HG03159 (cell line): ENCODE measurements at regions not wholly inside any gene's neighbourhood (a gene's known extent, or its start where the extent isn't known, plus 50 kb on each side); places are given as distances from the start of the nearest gene placed in this dataset.

Experiments used
- ATAC-seq: cut with Tn5 transposase; IDR thresholded peaks from one replicate; pipeline ENCODE4 v1.9.1; 2021; ENCODE audit warnings: mild to moderate bottlenecking, moderate library complexity; ENCODE audit not compliant: unreplicated experiment

DNA sequence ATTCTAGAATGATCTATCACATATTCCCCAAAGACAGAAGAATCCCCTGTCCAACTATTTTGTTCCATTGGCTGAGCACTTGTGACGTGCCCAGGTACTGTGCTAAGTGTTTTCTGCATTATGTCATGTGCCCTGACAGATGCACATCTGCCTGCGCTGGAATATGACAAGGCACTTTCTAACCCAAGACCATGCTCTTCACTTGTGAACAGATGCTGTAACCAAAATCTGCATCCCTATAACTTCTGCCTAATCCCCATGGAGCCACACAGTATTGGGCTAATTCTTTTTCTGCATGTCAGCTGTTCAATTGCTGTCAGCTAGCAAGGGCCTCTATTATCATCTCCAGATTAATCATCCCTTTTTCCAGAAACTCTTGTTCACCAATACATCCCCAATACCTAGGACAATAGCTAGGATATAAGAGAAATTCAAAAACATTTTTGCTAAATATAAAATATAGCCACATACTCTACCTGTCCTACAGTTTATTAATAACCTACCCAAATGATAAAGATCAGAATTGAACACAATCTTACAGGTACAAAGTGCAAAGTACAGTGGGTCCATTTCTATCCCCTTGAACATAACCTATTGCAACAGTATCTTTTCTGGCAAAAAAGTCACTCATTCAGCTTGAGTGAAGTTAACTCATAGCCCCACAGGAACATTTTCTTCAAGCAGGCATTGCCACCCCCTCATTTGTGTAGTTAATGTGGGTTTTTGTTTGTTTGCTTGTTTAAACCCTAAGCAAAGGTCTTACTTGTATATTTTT lies 109.4 kb upstream of the LRRN1 start:
- no peak for ATAC-seq

DNA sequence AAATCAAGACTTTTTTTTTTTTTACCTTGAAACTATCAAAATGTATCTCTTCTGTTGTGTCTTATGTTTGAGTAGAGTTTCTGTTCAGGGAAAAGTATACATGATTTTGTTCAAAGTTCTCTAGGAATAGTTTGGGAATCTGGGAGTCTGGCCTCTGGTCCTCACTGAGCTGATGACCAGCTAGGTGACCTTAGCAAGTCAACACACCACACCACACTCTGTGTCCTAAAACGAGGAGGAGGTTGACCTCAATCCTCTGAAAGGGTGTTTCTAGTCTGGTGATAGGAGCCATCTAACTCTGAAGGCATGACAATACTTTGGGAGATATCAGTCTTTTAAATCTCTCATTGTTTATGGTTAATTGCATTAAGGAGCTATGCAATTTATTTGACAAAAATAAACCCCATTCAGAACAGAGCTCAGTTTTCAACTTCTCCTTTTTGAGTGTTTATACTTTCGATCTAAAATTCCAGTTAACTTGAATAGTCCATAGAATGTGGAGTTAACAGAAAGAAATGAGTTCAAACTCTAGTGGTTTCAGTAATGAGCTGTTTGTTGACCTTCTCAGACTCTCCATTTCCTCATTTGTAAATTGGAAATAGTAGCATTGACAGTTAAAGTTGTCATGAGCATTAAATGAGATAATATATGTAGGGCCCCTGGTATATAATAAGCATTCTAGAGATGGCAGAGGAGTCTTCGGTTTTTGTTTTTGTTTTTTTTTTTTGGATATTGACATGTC lies 112.2 kb upstream of the LRRN1 start:
- no peak for ATAC-seq

- ATAC-seq: no peak
Observed at GRCh38 chr3:3685721-3686120, 113.5 kb upstream of the LRRN1 start.

GRCh38 chr3:3683261-3683660 lies 116.0 kb upstream of the LRRN1 start:
- ATAC-seq: no peak

DNA sequence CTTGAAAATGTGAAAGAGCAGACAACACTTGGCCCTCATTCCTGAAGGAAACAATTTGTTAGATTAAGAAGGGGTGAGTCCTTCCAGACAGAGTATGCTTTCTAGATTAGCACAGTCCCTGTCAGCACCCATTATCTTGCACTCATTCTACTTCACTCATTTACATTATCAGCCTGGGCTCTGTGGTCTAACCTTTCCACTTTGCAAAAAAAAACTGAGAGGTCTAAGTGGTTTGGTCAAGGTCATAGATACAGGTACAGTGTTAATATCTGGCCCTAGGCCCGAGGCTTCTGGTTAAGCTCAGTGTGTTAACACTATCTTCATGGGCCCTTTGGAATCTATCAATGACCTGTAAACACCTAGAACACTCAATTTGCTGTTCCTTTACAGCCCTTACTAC lies 123.4 kb upstream of the LRRN1 start:
- ATAC-seq: no peak

GRCh38 chr3:3675186-3675585 lies 124.0 kb upstream of the LRRN1 start:
- no peak for ATAC-seq

DNA sequence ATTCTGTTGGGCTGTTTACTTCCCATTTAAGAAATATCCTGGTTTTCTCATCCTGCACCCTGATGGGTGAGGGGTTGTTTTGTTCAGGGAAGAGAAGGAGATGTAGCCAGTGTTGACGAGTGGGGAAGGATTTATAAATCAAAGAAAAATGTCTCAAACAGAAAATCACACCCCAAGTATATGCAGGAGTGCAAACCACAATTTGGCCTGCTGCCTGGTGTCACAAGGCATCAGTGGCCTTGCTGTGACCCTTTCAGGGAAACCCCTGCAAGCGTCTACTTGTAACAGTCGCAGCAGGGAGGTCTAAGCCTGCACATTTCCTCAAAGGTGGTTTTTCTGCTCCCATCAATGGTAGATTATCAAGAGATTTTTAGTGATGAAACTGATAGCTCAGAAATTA lies 132.6 kb upstream of the LRRN1 start:
- peak; percentile 98 for ATAC-seq

- ATAC-seq: peak; percentile 42
Observed at GRCh38 chr3:3665961-3666640, 133.1 kb upstream of the LRRN1 start.

DNA sequence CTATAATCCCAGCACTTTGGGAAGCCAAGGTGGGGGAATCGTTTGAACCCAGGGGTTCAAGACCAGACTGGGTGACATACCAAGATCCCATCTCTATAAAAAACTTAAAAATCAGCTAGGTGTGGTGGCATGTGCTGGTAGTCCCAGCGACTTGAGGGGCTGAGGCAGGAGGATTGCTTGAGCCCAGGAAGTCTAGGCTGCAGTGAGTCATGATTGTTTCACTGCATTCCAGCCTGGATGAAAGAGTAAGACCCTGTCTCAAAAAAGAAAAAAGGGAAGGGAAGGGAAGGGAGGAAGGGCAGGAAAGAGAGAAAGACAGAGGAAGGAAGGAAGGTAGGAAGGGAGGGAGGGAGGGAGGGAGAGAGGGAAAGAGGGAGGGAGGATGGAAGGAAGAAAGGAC lies 133.7 kb upstream of the LRRN1 start:
- no peak for ATAC-seq

GRCh38 chr3:3664935-3665334 lies 134.3 kb upstream of the LRRN1 start:
- no peak for ATAC-seq

DNA sequence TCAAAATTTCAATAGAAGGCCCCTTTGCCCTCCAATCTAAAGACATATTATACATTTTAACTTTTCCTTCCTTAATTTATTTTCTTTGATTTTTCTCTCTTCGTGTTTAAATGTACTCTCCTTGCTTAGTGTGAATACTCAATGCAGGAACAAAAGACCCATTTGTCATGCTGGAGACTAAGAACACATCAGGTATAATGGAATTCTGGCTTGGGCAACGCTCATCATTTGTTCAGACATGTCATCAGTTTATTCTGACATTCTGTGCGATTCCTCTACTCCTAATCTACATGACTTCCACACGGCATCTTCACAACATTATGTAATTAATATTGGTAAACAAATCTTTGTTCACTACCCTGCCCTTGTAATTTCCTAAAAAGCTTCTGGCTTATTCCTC lies 136.6 kb upstream of the LRRN1 start:
- no peak for ATAC-seq

GRCh38 chr3:3654916-3655315 lies 144.3 kb upstream of the LRRN1 start:
- no peak for ATAC-seq

DNA sequence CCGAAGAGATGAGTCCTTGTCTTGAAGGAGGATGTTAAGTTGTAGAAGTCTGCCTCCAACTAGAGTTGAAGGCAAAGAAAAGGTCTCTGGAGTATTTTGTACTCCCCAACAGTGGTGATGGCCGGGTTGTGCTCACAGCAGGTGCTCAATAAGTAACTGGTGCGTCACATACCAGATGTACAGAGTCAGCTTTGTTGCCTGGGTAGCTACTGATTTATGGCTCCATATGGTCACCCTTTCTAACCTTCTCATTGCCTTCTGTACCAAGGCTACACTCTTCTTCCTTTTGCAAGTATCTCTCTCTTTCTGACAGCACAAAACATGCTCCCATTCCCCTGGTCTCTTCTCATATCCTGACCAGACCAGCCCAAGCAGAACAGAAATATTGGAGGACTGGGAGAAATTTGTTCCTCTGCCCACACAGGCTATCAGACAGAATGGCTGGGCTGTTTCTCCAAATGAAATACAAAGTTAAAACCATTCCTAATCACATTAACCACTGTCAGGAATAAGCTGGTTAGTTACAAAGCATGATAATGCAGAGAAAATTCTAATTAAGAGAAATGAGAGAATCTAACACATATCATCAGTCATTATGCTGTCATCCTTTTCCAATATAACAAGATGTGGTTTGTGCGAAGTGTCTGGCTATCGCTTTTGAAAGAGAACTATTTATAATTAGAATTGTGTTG lies 150.1 kb upstream of the LRRN1 start:
- no peak for ATAC-seq

DNA sequence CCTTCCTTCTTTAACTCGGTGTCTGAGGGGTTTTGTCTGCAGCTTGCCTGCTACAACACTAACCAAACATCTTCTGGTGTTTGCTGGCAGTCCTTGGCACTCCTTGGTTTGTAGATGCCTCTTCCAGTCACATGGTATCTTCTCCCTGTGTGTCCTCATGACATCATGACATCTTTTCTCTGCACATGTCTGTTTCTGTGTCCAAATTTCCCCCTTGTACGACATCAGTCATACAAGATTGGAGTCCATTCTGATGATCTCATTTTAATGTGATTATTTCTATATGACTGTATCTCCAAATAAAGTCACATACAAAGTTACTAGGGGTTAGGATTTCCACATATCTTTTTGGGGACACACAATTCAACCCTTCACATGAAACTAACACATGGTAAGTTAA lies 152.3 kb upstream of the LRRN1 start:
- ATAC-seq: no peak

DNA sequence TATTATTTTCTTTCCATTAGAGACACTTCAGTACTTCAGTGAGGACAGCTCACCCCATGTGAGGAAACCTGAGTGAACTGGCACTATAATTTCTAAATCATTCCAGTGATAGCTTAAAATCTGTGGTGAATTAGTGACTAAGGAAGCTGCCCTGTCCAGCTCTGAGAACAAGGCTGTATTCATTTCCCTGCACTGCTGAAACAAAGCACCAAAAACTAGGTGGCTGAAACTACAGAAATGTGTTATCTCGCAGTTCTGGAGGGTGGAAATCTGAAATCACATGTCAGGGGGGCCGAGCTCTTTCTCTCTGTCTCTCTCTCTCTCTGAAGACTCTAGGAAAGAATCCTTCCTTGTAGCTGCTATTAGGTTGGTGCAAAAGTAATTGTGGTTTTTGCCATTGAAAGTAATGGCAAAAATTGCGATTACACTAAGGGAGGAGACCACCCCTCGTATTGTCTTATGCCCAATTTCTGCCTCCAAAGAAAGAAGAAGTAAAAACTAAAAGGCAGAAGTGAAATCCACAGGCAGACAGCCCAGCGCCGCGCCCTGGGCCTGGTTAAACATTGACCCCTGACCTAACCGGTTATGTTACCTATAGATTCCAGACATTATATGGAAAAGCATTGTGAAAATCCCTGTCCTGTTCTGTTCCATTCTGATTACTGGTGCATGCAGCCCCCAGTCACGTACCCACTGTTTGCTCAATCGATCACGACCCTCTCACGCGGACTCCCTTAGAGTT lies 153.0 kb upstream of the LRRN1 start:
- peak; percentile 91 for ATAC-seq

DNA sequence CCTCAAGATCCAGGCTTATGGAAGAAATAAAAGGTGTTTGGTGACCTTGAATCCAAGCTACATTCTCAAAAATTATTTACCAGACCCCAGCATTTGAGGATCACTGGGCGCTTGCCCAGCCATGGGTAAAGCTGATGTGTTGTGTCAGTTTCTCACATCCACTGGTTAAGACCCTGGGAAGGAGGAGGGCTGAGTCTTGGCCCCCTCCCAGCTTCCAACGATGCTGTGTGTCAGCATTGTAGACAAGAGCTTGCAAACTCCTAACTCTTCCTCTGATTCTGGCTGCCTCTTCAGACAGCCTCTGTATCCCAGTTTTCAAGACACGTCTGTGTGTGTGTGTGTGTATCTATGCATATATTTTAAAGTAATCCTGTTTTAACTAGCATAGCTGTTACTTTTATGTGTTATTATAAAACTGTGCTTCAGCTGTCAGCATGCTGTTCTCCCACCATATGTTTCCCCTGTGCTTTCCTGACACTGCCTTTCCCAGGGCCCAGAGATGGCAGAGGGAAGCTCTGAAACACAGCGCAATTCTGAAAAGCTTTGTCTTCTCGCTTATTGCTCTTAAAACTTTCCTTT lies 157.3 kb upstream of the LRRN1 start:
- no peak for ATAC-seq

DNA sequence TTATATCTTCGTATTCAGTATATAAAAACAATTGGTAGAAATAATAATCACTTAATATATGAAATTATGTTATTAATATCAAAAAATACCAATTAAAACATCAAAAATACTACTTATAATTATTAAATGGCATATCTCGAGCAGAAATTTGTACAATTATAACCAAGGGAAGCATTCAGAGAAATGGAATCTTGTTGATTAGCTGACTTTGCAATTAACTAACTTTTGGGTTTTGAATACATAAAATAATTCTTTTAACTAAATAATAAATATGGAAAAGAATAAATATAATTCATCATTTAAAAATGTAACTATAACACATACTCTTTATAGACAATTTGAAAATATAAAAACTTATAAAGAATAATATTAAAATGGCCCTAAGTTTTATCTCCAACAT lies 160.2 kb upstream of the LRRN1 start:
- no peak for ATAC-seq

DNA sequence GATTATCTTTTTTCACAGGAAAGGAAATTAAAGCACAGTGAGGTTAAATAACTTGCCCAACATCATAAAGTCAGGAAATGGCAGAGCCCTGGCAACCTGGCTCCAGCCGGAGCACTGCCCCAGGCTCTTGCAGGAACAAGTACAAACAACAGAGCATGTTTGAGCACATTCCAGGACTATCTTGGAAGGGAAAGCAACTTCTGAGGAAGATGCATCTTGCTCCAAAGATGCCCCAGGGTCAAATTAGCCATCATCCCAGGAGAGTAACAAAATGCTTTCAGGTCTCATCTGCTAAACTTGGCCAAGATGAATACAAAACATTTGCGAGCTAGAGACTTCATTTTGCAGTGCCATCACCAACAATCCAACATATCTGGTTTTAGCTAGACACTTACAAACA lies 162.4 kb upstream of the LRRN1 start:
- ATAC-seq: no peak

DNA sequence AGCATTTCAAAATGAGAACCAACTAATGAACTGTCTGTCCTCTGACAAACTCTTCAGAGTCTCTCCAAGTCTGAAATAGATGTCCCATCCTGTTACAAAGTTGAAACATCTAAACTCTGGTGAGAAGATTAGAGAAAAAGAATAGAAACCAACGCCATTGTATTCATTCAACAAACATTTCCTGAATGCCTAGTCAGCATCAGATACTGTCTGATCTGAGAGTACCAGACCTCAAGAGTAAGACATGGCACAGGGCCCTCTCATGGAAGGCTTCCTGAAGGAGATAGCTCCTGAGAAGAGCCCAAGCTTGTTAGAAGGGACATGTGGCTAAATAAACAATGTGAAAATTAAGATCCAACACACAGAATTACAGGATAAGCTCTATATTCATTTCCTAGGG lies 164.1 kb upstream of the LRRN1 start:
- ATAC-seq: no peak

DNA sequence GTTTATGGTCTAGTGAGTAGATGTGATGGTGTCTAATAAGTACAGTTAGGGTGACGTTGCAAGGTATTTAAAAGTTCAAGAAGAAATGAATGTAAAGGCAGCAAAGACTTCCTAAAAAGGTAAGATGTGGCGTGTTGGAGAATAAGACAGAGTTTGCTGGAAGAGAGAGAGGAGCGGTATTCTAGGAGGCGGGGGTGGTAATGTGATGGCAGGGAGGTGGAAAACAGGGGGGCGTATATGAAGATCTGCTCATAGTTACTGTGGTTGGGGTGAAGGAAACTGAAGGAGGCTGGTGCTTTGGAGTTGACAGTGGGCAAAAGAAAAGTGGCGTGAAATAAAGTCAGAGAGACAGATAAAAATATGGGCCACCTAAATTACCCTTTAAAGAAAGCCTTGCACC lies 164.9 kb upstream of the LRRN1 start:
- no peak for ATAC-seq
